ENCODE measurements at regions not wholly inside any gene's neighbourhood (a gene's known extent, or its start where the extent isn't known, plus 50 kb on each side); places are given as distances from the start of the nearest gene placed in this dataset.

GRCh38 chr13:59570204-59570603, 593.5 kb downstream of the DIAPH3 start:
- Mint-ChIP-seq H3K4me3 (no peak overlapping the region), H3K27ac (no peak overlapping the region), H3K27me3 (peaks cover 18% of the 10 kb centered on the region), H3K36me3 (ENCODE audit: low read depth) (peaks cover 2% of the 10 kb centered on the region), H3K4me1 (no peaks in the 10 kb centered on the region)
- ATAC-seq = no peak
- DNase-seq = no peak
- no peaks in the 10 kb centered on the region for H3K9me3 ChIP-seq (ENCODE audit: control insufficient read depth, low read length, poor library complexity, severe bottlenecking)

- no peak for DNase-seq
- H3K9me3 ChIP-seq (ENCODE audit: control insufficient read depth, low read length, poor library complexity, severe bottlenecking) = no peaks in the 10 kb centered on the region
- Mint-ChIP-seq H3K27me3 (peaks cover 23% of the 10 kb centered on the region), H3K4me3 (no peak overlapping the region), H3K4me1 (no peaks in the 10 kb centered on the region), H3K27ac (no peak overlapping the region), H3K36me3 (ENCODE audit: low read depth) (no peaks in the 10 kb centered on the region)
- no peak for ATAC-seq
Measured at GRCh38 chr13:59584101-59584500, 579.6 kb downstream of the DIAPH3 start.

- H3K9me3 ChIP-seq (ENCODE audit: control insufficient read depth, low read length, poor library complexity, severe bottlenecking) = no peaks in the 10 kb centered on the region
- Mint-ChIP-seq H3K27me3 (peaks cover 23% of the 10 kb centered on the region), H3K27ac (no peak overlapping the region), H3K4me1 (no peaks in the 10 kb centered on the region), H3K36me3 (ENCODE audit: low read depth) (no peaks in the 10 kb centered on the region), H3K4me3 (no peak overlapping the region)
- ATAC-seq = no peak
- no peak for DNase-seq
Measured at GRCh38 chr13:59584761-59585670, 578.7 kb downstream of the DIAPH3 start.

GRCh38 chr13:59587030-59587429, 576.7 kb downstream of the DIAPH3 start:
- Mint-ChIP-seq H3K4me1 (no peaks in the 10 kb centered on the region), H3K4me3 (no peak overlapping the region), H3K36me3 (ENCODE audit: low read depth) (no peaks in the 10 kb centered on the region), H3K27me3 (peaks cover 27% of the 10 kb centered on the region), H3K27ac (no peak overlapping the region)
- no peak for DNase-seq
- no peak for ATAC-seq
- no peaks in the 10 kb centered on the region for H3K9me3 ChIP-seq (ENCODE audit: control insufficient read depth, low read length, poor library complexity, severe bottlenecking)

GRCh38 chr13:59587971-59588716, 575.6 kb downstream of the DIAPH3 start:
- Mint-ChIP-seq H3K4me1 (no peaks in the 10 kb centered on the region), H3K4me3 (no peak overlapping the region), H3K27ac (no peak overlapping the region), H3K36me3 (ENCODE audit: low read depth) (no peaks in the 10 kb centered on the region), H3K27me3 (peaks cover 19% of the 10 kb centered on the region)
- DNase-seq (no peak), ATAC-seq (no peak)
- H3K9me3 ChIP-seq (ENCODE audit: control insufficient read depth, low read length, poor library complexity, severe bottlenecking) = no peaks in the 10 kb centered on the region

- Mint-ChIP-seq H3K4me1 (no peaks in the 10 kb centered on the region), H3K27ac (no peak overlapping the region), H3K36me3 (ENCODE audit: low read depth) (no peaks in the 10 kb centered on the region), H3K4me3 (no peak overlapping the region), H3K27me3 (peaks cover 19% of the 10 kb centered on the region)
- DNase-seq = no peak
- H3K9me3 ChIP-seq (ENCODE audit: control insufficient read depth, low read length, poor library complexity, severe bottlenecking) = no peaks in the 10 kb centered on the region
- ATAC-seq = no peak
Measured at GRCh38 chr13:59588717-59589067, 575.0 kb downstream of the DIAPH3 start.

- Mint-ChIP-seq H3K4me3 (no peak overlapping the region), H3K36me3 (ENCODE audit: low read depth) (no peaks in the 10 kb centered on the region), H3K27me3 (no peaks in the 10 kb centered on the region), H3K27ac (no peak overlapping the region), H3K4me1 (no peaks in the 10 kb centered on the region)
- DNase-seq (no peak), ATAC-seq (no peak)
- H3K9me3 ChIP-seq (ENCODE audit: control insufficient read depth, low read length, poor library complexity, severe bottlenecking) = no peaks in the 10 kb centered on the region
Measured at GRCh38 chr13:59601993-59602392, 561.7 kb downstream of the DIAPH3 start.

GRCh38 chr13:59603646-59604045, 560.1 kb downstream of the DIAPH3 start:
- DNase-seq (no peak), ATAC-seq (no peak)
- Mint-ChIP-seq H3K4me3 (no peak overlapping the region), H3K27me3 (no peaks in the 10 kb centered on the region), H3K36me3 (ENCODE audit: low read depth) (no peaks in the 10 kb centered on the region), H3K27ac (no peak overlapping the region), H3K4me1 (no peaks in the 10 kb centered on the region)
- H3K9me3 ChIP-seq (ENCODE audit: control insufficient read depth, low read length, poor library complexity, severe bottlenecking) = no peaks in the 10 kb centered on the region

GRCh38 chr13:59607172-59607571, 556.6 kb downstream of the DIAPH3 start:
- ATAC-seq = no peak
- Mint-ChIP-seq H3K27ac (no peak overlapping the region), H3K4me1 (peaks cover 3% of the 10 kb centered on the region)

GRCh38 chr13:59607780-59608233, 555.9 kb downstream of the DIAPH3 start:
- no peak overlapping the region for H3K4me3 Mint-ChIP-seq
- ATAC-seq (no peak), DNase-seq (no peak)
- H3K9me3 ChIP-seq (ENCODE audit: control insufficient read depth, low read length, poor library complexity, severe bottlenecking) = no peaks in the 10 kb centered on the region
- H3K27me3 Mint-ChIP-seq = peaks cover 8% of the 10 kb centered on the region
- H3K27ac Mint-ChIP-seq = no peak overlapping the region
- H3K4me1 Mint-ChIP-seq = peaks cover 3% of the 10 kb centered on the region
- no peaks in the 10 kb centered on the region for H3K36me3 Mint-ChIP-seq (ENCODE audit: low read depth)

More at GRCh38 chr13:59607172-59607571, 556.6 kb downstream of the DIAPH3 start:
- H3K27me3 Mint-ChIP-seq = peaks cover 2% of the 10 kb centered on the region
- no peaks in the 10 kb centered on the region for H3K36me3 Mint-ChIP-seq (ENCODE audit: low read depth)
- no peak overlapping the region for H3K4me3 Mint-ChIP-seq
- no peaks in the 10 kb centered on the region for H3K9me3 ChIP-seq (ENCODE audit: control insufficient read depth, low read length, poor library complexity, severe bottlenecking)
- no peak for DNase-seq

GRCh38 chr13:59609421-59609820, 554.3 kb downstream of the DIAPH3 start:
- no peak for ATAC-seq
- no peak overlapping the region for H3K27ac Mint-ChIP-seq
- H3K9me3 ChIP-seq (ENCODE audit: control insufficient read depth, low read length, poor library complexity, severe bottlenecking) = no peaks in the 10 kb centered on the region
- H3K27me3 Mint-ChIP-seq = peaks cover 11% of the 10 kb centered on the region
- H3K4me1 Mint-ChIP-seq = peaks cover 3% of the 10 kb centered on the region
- DNase-seq = no peak
- no peak overlapping the region for H3K4me3 Mint-ChIP-seq
- H3K36me3 Mint-ChIP-seq (ENCODE audit: low read depth) = no peaks in the 10 kb centered on the region

Measured in T-helper 17 cell (primary cell).